Activated CD8-positive, alpha-beta T cell treated with anti-CD3 and anti-CD28 coated beads for 36 hours (primary cell): ENCODE measurements at regions not wholly inside any gene's neighbourhood (a gene's known extent, or its start where the extent isn't known, plus 50 kb on each side); places are given as distances from the start of the nearest gene placed in this dataset.

Experiments
- ATAC-seq: fragments of 200-7000 bp; cut with Tn5 transposase; one replicate; pipeline ENCODE4 v1.10.0; 2021; ENCODE audit warnings: mild to moderate bottlenecking, moderate library complexity
- CTCF ChIA-PET: fragments of 350-600 bp; sonication (Branson Sonifier 250); formaldehyde crosslinking; loops from one replicate; lab custom pipeline; 2021; ENCODE audit warnings: antibody characterized with exemption; lab: Charles Lee
- POLR2A ChIA-PET: fragments of 350-600 bp; sonication (Branson Sonifier 250); formaldehyde crosslinking; loops from one replicate; lab custom pipeline; 2021; ENCODE audit warnings: antibody characterized with exemption; lab: Charles Lee
- DNase-seq: peaks from one replicate; pipeline ENCODE4 v3.0.0-alpha.2; 2020
- H3K27ac Mint-ChIP-seq: one replicate; pipeline ENCODE4 v1.8.0; 2021; ENCODE audit warnings: mild to moderate bottlenecking, mixed read lengths
- H3K27me3 Mint-ChIP-seq: one replicate; pipeline ENCODE4 v1.8.0; 2021; ENCODE audit warnings: mixed read lengths
- H3K36me3 Mint-ChIP-seq: one replicate; pipeline ENCODE4 v1.8.0; 2021; ENCODE audit warnings: low read depth, mixed read lengths
- H3K4me1 Mint-ChIP-seq: one replicate; pipeline ENCODE4 v1.8.0; 2021; ENCODE audit warnings: low read depth, mixed read lengths
- H3K4me3 Mint-ChIP-seq: one replicate; pipeline ENCODE4 v1.8.0; 2021; ENCODE audit warnings: mild to moderate bottlenecking, moderate library complexity, mixed read lengths
- H3K9me3 Mint-ChIP-seq: one replicate; pipeline ENCODE4 v1.8.0; 2021; ENCODE audit warnings: mixed read lengths
- CTCF ChIP-seq: fragments of 200-600 bp; IDR thresholded peaks from one replicate; pipeline ENCODE4 v1.8.0; 2022; ENCODE audit warnings: antibody characterized with exemption, mild to moderate bottlenecking
- intact Hi-C: fragments of 100-400 bp; cut with micrococcal nuclease; formaldehyde crosslinking; loops from one replicate; pipeline ENCODE4 v1.10.0; 2022

GRCh38 chr1:222413436-222413835 lies 134.5 kb downstream of the HHIPL2 start:
- Mint-ChIP-seq H3K27ac (no peak overlapping the region), H3K4me1 (peaks cover 26% of the 10 kb centered on the region), H3K27me3 (no peaks in the 10 kb centered on the region), H3K4me3 (no peak overlapping the region), H3K36me3 (no peaks in the 10 kb centered on the region), H3K9me3 (peaks cover 2% of the 10 kb centered on the region)
- no peak for TF ChIP-seq CTCF
- CTCF ChIA-PET: interaction anchor here (1.2 kb wide), 1 partner anchor 42 kb away, joined by 3 read pairs; no protein-coding TSS in a partner anchor
- ATAC-seq (no peak), DNase-seq (no peak)
- POLR2A ChIA-PET: no interaction called here
- intact Hi-C loops: no loop called here

- ATAC-seq (peak; percentile 27), DNase-seq (no peak)
- Mint-ChIP-seq H3K4me1 (peaks cover 4% of the 10 kb centered on the region), H3K36me3 (no peaks in the 10 kb centered on the region), H3K27ac (no peak overlapping the region), H3K9me3 (peaks cover 4% of the 10 kb centered on the region), H3K4me3 (no peak overlapping the region), H3K27me3 (no peaks in the 10 kb centered on the region)
- intact Hi-C loops: no loop called here
- POLR2A ChIA-PET: no interaction called here
- no peak for TF ChIP-seq CTCF
- CTCF ChIA-PET: no interaction called here
Measured at GRCh38 chr1:222404710-222405109, 143.2 kb downstream of the HHIPL2 start.

GRCh38 chr1:222399197-222399596 lies 148.7 kb downstream of the HHIPL2 start:
- no peak for DNase-seq
- Mint-ChIP-seq H3K27ac (no peak overlapping the region), H3K9me3 (no peaks in the 10 kb centered on the region), H3K4me3 (no peak overlapping the region), H3K27me3 (no peaks in the 10 kb centered on the region), H3K36me3 (no peaks in the 10 kb centered on the region), H3K4me1 (peaks cover 3% of the 10 kb centered on the region)
- intact Hi-C loops: no loop called here
- ATAC-seq: no peak
- TF ChIP-seq CTCF: no peak
- POLR2A ChIA-PET: no interaction called here
- CTCF ChIA-PET: interaction anchor here (0.8 kb wide), 1 partner anchor 56 kb away, joined by 3 read pairs; no protein-coding TSS in a partner anchor

- no peaks in the 10 kb centered on the region for H3K9me3 Mint-ChIP-seq
- H3K4me3 Mint-ChIP-seq: no peak overlapping the region
- TF ChIP-seq CTCF: no peak
- no peaks in the 10 kb centered on the region for H3K27me3 Mint-ChIP-seq
- peaks cover 6% of the 10 kb centered on the region for H3K4me1 Mint-ChIP-seq
- ATAC-seq (no peak), DNase-seq (no peak)
- ChIA-PET CTCF (no interaction called here), POLR2A (interaction anchor here (0.7 kb wide), 1 partner anchor 29 kb away, joined by 3 read pairs; no protein-coding TSS in a partner anchor)
- no peaks in the 10 kb centered on the region for H3K36me3 Mint-ChIP-seq
- no peak overlapping the region for H3K27ac Mint-ChIP-seq
- intact Hi-C loops: no loop called here
Measured at GRCh38 chr1:222394224-222394623, 153.7 kb downstream of the HHIPL2 start.

GRCh38 chr1:222392556-222392955 lies 155.3 kb downstream of the HHIPL2 start:
- Mint-ChIP-seq H3K4me1 (peaks cover 3% of the 10 kb centered on the region), H3K4me3 (no peak overlapping the region), H3K9me3 (no peaks in the 10 kb centered on the region), H3K27ac (no peak overlapping the region), H3K27me3 (no peaks in the 10 kb centered on the region), H3K36me3 (no peaks in the 10 kb centered on the region)
- ATAC-seq: no peak
- POLR2A ChIA-PET: no interaction called here
- no peak for TF ChIP-seq CTCF
- intact Hi-C loops: no loop called here
- CTCF ChIA-PET: interaction anchor here (0.8 kb wide), 1 partner anchor 63 kb away, joined by 3 read pairs; no protein-coding TSS in a partner anchor
- no peak for DNase-seq
